Stimulated activated CD8-positive, alpha-beta memory T cell treated with anti-CD3 and anti-CD28 coated beads, Interleukin-15, amount 100 ng/mL, for 1 hour (primary cell): ENCODE measurements at regions not wholly inside any gene's neighbourhood (a gene's known extent, or its start where the extent isn't known, plus 50 kb on each side); places are given as distances from the start of the nearest gene placed in this dataset.

Experiments
- DNase-seq: peaks from one replicate; pipeline ENCODE4 v3.0.0-alpha.2; 2020; ENCODE audit warnings: low read depth

- DNase-seq = no peak
These were observed 215.6 kb downstream of the ESM1 start for GRCh38 chr5:54769746-54770145.

DNA sequence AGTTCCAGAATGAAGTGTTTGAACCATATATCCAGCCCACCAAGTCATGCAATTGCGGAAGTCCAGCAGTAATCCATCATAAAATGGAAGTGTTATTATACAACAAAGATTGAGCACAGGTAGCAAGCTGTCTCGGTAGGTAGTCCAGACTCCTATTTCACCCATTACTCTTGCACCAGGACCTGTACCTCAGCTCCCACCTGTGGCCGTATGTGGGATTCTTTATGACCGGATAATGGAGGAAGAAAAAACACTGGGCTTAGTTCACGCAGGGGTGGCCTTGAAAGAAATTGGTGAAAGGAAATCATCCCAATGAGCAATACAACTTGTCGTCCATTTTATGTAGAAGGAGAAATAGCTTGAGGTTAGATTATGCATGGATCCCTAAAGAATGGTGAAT, 216.3 kb downstream of the ESM1 start:
- no peak for DNase-seq

GRCh38 chr5:54766748-54767147, 218.6 kb downstream of the ESM1 start:
- DNase-seq = no peak

DNA sequence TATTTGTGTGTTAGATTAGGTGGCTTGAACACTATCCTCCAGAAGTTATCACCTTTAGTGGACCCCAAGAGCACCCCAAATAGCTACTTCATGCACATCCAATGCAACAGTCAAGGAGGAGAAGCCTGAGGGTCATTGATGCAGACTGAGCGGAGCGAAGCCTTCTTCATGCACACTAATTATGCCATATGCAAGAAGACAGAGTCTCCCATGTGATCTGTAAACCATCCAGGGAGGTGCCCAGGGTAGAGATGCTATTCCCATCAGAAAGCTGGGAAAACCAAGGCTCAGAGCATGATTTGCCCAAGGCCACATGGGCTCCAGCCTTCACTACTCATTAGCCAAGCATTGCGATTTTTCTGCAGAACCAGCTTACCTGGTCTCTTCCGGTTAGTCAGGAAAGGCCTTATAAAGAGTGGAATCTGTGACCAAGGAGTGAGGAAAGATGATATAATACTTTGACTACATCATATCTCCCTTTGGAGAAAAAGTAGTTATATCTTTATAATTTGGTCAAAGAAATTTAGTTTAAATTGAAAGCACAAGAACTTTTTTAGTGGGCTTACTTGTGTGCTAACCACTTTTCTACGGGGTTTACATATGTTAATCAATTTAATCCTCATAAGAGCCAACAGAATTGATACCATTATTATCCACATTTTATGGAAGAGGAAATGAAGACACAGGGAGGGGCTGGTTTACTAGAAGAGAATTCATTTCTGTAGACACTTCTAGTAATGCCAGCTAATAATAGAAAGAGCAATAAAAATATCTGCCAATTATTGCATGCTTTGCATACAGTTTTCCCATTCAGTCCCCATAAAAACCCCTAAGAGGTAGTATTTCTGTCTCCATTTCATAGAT, 220.0 kb downstream of the ESM1 start:
- DNase-seq = no peak

DNA sequence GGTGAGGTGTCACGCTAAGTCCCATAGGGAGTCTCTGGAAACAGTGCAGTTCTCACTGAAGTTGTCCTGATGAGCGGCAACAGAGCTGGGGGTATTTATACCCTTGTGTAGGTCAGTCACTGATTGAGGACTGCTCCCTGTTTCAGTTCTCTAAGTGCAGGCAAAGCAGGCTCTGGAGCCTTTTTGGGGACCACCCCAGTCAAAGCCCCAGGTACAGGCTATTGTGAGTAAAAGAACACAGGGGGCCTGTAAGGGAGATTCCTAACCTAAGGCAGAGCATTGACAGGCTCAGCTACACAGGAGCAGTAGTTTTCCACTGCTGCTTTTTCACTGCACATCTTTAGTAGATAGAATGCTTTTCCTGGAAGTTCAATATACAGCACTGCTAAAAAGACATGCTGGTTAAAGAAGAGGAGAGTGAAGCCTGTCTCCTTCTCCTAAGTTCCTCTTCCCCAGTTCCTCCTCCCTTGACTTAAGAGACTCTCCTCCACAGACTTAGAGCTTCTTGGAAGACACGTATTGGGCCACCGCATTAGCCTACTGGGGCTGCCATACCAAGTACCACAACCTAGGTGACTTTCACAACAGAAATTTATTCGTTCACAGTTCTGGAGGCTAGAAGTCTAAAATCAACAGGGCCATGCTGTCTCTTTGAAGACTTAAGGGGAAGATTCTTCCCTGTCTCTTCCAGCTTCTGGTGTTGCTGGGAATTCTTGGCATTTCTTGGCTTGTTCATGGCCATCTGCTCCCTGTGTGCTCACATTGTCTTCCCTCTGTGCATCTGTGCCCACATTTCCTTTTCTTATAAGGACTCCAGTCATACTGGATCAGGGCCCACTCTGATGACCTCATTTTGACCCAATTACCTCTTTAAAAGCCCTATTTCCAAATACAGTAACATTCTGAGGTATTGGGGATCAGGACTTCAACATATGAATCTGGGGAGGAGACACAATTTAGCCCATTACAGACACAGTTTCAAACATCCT, 221.0 kb downstream of the ESM1 start:
- DNase-seq = no peak

DNA sequence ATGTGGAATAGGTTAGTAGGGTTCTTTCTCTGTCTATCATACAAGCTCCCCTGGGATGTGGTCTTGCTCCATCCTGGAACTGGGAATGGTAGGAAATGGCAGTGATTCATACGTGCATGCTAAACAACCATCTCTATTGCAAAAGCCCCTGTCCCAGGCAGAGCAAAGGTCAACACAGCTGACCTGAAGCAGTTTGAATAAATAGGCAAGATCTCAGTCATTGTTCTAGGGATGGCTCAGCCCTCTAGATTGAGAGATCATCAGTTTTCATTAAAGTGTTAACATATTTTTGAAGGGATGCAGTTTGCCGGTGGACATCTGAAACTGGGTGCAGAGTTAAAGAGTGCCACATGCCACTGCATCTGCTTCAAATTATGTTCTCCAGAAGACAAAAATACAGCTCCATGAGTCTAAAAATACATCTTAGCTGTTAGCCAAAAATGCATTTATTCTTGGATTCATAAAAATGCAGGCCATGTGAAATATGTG, 224.1 kb downstream of the ESM1 start:
- DNase-seq = no peak

GRCh38 chr5:54760182-54760935, 225.0 kb downstream of the ESM1 start:
- no peak for DNase-seq

DNA sequence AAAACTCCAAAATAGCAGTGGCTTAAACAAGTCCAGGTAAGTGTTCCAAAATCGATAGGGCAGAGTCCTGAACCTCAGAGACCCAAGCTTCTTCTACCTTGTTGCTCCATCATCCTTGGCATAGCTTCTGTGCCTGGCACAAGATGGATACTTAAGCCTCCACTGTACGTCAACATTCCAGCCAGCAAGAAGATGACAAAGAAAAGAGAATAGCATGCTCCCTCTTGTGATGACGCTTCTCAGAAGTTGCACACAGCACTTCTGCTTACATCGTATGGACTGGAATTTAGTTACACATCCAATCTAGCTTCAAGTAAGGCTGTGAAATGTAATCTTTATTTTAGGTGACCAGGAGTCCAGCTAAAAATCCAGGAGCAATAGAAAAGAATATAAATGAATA, 227.4 kb downstream of the ESM1 start:
- DNase-seq = no peak

DNA sequence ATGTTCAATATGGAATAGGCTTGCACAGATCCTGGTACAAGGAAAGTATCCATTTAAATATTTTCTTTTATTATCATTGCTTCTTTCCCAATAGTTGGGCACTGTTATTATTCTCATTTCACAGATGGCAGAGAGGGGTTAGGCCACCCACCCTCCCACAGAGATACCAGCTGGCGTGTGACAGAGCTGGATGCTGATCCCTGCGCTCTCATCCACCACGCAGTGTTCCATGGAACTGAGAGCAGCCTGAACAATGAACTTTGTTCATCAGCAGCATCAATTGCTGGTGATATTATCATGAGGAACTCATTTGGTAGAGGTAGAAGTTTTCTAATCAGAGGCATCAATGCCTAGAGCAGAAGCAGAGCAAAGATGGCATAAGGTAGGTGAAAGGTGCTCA, 227.9 kb downstream of the ESM1 start:
- DNase-seq = no peak

- DNase-seq = no peak
These were observed 228.5 kb downstream of the ESM1 start for GRCh38 chr5:54756796-54757402.

DNA sequence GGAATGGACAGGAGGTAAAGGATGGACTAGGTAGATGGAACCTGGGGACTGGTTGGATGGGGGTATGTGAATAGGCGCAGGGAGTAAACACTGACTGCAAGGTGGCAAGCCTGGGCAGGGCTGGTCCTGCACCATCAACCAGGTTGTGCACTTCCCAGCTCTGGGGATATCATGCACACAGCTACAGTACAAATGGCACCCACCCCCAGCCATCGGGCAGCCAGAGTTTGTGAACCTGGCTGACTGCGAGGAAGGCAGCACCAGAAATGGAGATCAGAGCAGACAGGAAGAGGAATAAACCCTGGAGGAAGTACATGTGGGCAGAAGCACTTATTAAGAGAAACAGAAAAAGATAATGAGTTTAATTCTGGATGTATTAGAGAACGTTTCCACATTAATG, 229.1 kb downstream of the ESM1 start:
- no peak for DNase-seq

- DNase-seq = no peak
These were observed 230.5 kb downstream of the ESM1 start for GRCh38 chr5:54754878-54755277.

GRCh38 chr5:54754420-54754819, 231.0 kb downstream of the ESM1 start:
- DNase-seq = no peak

DNA sequence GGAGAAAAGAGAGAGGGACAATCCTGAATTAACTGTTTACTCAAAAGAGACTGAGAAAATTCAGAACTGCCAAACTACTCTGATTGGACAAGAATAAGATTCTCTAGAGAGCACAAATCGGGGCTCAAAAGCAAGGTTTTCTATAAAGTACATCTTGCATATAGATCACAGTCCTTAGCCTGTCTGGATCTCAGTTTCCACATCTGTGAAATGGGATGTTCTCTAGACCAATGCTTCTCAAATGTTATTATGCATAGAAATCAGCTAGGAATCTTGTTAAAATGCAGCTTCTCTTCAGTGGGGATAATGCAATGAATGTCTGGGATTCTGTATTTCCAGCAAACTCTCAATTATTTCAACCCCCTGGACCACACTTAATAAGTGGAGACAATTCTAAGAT, 231.6 kb downstream of the ESM1 start:
- DNase-seq = no peak

GRCh38 chr5:54753034-54753433, 232.4 kb downstream of the ESM1 start:
- DNase-seq = no peak

- DNase-seq = no peak
These were observed 231.0 kb downstream of the SNX18 start for GRCh38 chr5:54748527-54748926.

DNA sequence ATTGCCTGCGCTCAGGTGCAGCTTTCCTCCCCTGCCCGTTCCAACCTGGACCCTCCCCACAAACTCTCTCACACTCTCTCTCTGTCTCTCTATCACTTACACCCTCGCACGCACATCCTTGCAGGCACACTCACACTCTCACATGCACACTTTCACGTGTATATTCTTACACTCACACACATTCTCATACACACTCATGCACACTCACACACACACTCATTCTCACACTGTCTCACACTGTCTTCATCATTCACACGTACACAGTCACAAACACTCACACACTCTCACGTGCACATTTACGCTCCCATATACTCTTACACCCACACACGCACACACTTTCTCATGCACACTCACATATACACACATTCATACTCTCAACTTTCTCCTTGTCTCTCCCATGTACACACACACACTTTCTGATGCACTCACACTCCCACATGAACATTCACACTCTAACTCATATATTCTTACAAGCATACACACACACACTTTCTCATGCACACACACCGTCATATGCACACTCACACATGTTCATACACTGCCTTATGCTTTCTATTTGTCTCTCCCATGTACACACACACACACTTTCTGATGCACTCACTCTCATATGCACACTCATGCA, 229.3 kb downstream of the SNX18 start:
- DNase-seq = no peak

- no peak for DNase-seq
These were observed 228.8 kb downstream of the SNX18 start for GRCh38 chr5:54746346-54746745.

DNA sequence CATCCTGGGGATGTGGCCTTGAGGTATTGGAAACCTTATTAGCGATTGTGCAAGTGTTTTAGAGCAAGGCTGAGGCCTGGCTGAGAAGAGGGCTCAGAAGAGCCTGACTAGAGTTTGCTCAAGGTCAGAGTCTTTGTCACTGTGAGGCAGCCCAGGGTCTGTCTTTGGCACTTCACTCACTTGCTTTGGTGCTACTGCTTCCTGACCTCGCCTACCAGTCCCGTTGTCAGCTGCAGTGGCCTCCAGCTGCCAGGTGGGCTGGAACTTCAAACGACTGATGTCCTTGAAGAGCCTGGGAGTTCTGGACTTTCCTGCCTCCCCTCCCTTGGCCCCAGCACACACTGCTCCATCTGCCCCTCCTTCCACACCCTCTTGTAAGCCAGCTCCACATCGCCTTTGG, 228.0 kb downstream of the SNX18 start:
- DNase-seq = no peak

GRCh38 chr5:54743997-54744788, 226.6 kb downstream of the SNX18 start:
- DNase-seq = no peak
